Adrenal gland (tissue), 9 donors: ENCODE measurements at regions not wholly inside any gene's neighbourhood (a gene's known extent, or its start where the extent isn't known, plus 50 kb on each side); places are given as distances from the start of the nearest gene placed in this dataset.

Source experiments
- DNase-seq, 7 donors: peaks; one replicate each; pipeline ENCODE4 v3.0.0-alpha.2; 2019 to 2020
- H3K27ac ChIP-seq, 5 donors: fragments of 200-600 bp; sonication (generic) in 4 of 5; 1 replicate in 3 of 5; 2 replicates in 2 of 5; pipeline versions ENCODE4 v1.5.1 to v1.8.0; 2016 to 2020; ENCODE audit warnings: mild to moderate bottlenecking in 1 of 5
- H3K27me3 ChIP-seq: fragments of 200-600 bp; 2 replicates; pipeline ENCODE4 v1.8.0; 2021
- H3K36me3 ChIP-seq, 2 donors: fragments of 200-600 bp; replicated peaks in 1 of 2; 1 replicate in 1 of 2; 2 replicates in 1 of 2; pipeline versions ENCODE4 v1.5.1 to v1.8.0; 2018 to 2022
- H3K4me1 ChIP-seq, 2 donors: fragments of 200-600 bp; replicated peaks in 1 of 2; 1 replicate in 1 of 2; 2 replicates in 1 of 2; pipeline versions ENCODE4 v1.5.1 to v1.8.0; 2018 to 2021
- H3K4me3 ChIP-seq, 4 donors: fragments of 200-600 bp; sonication (generic) in 3 of 4; one replicate each; pipeline ENCODE4 v1.5.1; 2016 to 2018
- H3K9me3 ChIP-seq, 3 donors: fragments of 200-600 bp; sonication (generic) in 1 of 3; replicated peaks in 1 of 3; 1 replicate in 2 of 3; 2 replicates in 1 of 3; pipeline versions ENCODE4 v1.5.1 to v1.8.0; 2016 to 2021
- CTCF ChIP-seq, 6 experiments: fragments of 450-650 bp in 4 of 6; fragments of 200-600 bp in 2 of 6; sonication (generic) in 1 of 6; IDR thresholded peaks; 1 replicate in 5 of 6; 2 replicates in 1 of 6; pipeline versions ENCODE4 v1.5.1 to v1.8.0; 2016 to 2021; ENCODE audit warnings: antibody characterized with exemption in 6 of 6, mild to moderate bottlenecking in 2 of 6, moderate library complexity in 1 of 6
- POLR2A ChIP-seq, 2 donors: fragments of 450-650 bp; IDR thresholded peaks; one replicate each; pipeline ENCODE4 v1.6.1; 2017; ENCODE audit warnings: antibody characterized with exemption in 2 of 2, mild to moderate bottlenecking in 2 of 2, moderate library complexity in 1 of 2
- WGBS, 4 donors: extraction: QIAGEN DNeasy Blood & Tissue Kit in 2 of 4; methylation state at CpG; one replicate each; pipeline versions ENCODE4 v1.1.5 to v1.1.7; 2013 to 2017; 5-methylcytosine and 5-hydroxymethylcytosine counted together
- intact Hi-C, 2 donors: fragments of 100-400 bp; cut with DNase I; formaldehyde crosslinking; loops; one replicate each; pipeline versions ENCODE4 v1.14.1 to v1.15.0; 2022 to 2023
- donor health status: healthy with polysubstance abuse.
- donor health status: Bipolar disorder and iron deficiency.
- donor health status: DM: yes; HTN: yes; CAD: no.
- donor health status: DM: no; HTN: no; CAD: no.
- donor health status: DM: no; HTN: no; CAD: no.

GRCh38 chr5:155895484-155895883, 431.5 kb upstream of the SGCD start:
- Histone ChIP-seq H3K36me3 (no peaks in the 10 kb centered on the region), H3K27ac (no peak overlapping the region), H3K4me3 (no peak overlapping the region), H3K9me3 (no peaks in the 10 kb centered on the region), H3K27me3 (no peaks in the 10 kb centered on the region), H3K4me1 (no peaks in the 10 kb centered on the region)
- DNase-seq, result no peak
- intact Hi-C loops, result no loop called here
- 83 to 89% (median 87%) methylated on average over 2 of the region's 2 CpGs for WGBS, 4 donors
- TF ChIP-seq CTCF (IDR thresholded peaks at IDR 0.05), result no peak
- TF ChIP-seq POLR2A (IDR thresholded peaks at IDR 0.05), result no peak

- 64 to 84% (median 78%) methylated on average over 3 of the region's 3 CpGs for WGBS, 4 donors
- no peaks in the 10 kb centered on the region for H3K9me3 ChIP-seq
- intact Hi-C loops, result no loop called here
- no peak overlapping the region for H3K27ac ChIP-seq
- no peaks in the 10 kb centered on the region for H3K4me1 ChIP-seq
- no peak for DNase-seq
- H3K4me3 ChIP-seq, result no peak overlapping the region
- TF ChIP-seq POLR2A (IDR thresholded peaks at IDR 0.05) (no peak), CTCF (IDR thresholded peaks at IDR 0.05) (no peak)
- no peaks in the 10 kb centered on the region for H3K27me3 ChIP-seq
- no peaks in the 10 kb centered on the region for H3K36me3 ChIP-seq
These were observed 429.2 kb upstream of the SGCD start for GRCh38 chr5:155897761-155898160.

- Histone ChIP-seq H3K36me3 (no peaks in the 10 kb centered on the region), H3K27me3 (no peaks in the 10 kb centered on the region), H3K27ac (no peak overlapping the region), H3K9me3 (no peaks in the 10 kb centered on the region), H3K4me3 (no peak overlapping the region), H3K4me1 (no peaks in the 10 kb centered on the region)
- intact Hi-C loops, result no loop called here
- TF ChIP-seq POLR2A (IDR thresholded peaks at IDR 0.05) (no peak), CTCF (IDR thresholded peaks at IDR 0.05) (no peak)
- DNase-seq, result no peak
These were observed 428.7 kb upstream of the SGCD start for GRCh38 chr5:155898284-155898683.

GRCh38 chr5:155903791-155904190, 423.2 kb upstream of the SGCD start:
- Histone ChIP-seq H3K36me3 (no peaks in the 10 kb centered on the region), H3K4me1 (no peaks in the 10 kb centered on the region), H3K9me3 (no peaks in the 10 kb centered on the region), H3K27me3 (no peaks in the 10 kb centered on the region), H3K4me3 (no peak overlapping the region), H3K27ac (no peak overlapping the region)
- no peak for TF ChIP-seq POLR2A (IDR thresholded peaks at IDR 0.05)
- no peak for TF ChIP-seq CTCF (IDR thresholded peaks at IDR 0.05)
- 82 to 87% (median 86%) methylated on average over 3 to 4 of the region's 4 CpGs for WGBS, 4 donors
- DNase-seq, result no peak
- intact Hi-C loops, result no loop called here
